ENCODE measurements at regions not wholly inside any gene's neighbourhood (a gene's known extent, or its start where the extent isn't known, plus 50 kb on each side); places are given as distances from the start of the nearest gene placed in this dataset.
"Not testable (repeated sequence)": the region's sequence is repeated elsewhere in the genome, so short reads cannot be mapped to it uniquely, and the experiment has no call there.

DNA sequence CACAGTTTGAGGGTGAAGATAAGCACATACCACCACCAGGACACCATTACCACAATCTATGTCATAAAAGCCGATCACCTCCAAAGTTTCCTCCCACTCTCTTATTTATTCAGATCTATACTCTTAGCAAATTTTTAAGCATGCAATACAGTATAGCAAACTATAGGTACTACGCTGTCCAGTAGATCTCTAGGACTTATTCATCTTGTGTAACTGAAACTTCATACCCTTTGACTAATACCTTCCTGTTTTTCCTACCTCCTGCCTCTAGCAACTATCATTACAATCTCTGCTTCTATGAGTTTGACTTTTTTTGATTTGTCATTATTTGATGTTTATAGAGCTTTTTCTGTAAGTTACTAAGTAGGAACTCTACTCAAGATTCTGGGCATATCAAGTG is 84.5 kb upstream of the MANSC4 start:
- no peak for DNase-seq (ENCODE audit: low spot score)

DNA sequence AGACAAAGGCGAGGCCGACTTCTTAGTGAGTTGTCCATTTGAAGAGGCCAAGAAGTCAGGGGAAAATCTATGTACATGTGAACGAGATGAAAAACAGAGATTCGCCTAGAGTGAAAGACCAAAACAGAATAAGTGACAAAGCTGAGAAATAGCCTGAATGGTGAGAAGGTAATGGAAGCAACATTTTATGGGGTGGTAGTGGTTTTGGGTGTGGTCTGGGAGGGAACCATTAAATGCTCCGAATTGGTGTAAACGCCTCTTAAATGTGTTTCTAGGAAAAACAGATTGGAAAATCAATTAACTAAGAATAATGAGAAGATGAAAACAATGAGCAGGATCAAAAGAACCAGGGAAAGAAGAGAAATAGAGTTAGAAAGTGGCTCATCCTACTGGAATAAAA is 83.8 kb upstream of the MANSC4 start:
- DNase-seq (ENCODE audit: low spot score) = no peak

GRCh38 chr12:27861428-27862167 is 81.6 kb upstream of the MANSC4 start:
- peak; percentile 30 for DNase-seq (ENCODE audit: low spot score)

DNA sequence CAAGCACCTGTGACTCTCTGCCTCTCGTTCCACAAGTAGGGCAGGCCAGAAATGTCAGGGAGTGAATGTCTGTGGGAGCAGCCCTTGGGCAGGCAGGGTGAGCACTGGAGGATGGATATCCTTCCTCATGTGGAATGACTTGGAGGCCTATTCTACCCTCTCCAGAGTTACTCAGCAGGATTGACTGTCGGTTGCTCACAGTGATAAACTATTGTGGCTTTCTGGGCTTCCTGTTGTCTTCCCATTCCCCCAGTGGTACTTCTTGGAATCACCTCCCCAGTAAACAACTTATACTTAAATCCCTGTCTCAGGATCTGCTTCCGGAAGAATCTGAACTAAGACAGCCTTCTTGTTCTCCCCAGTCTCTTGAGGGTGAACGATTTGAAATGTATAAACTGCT is 79.6 kb upstream of the MANSC4 start:
- no peak for DNase-seq (ENCODE audit: low spot score)

GRCh38 chr12:27857006-27857405 is 77.0 kb upstream of the MANSC4 start:
- DNase-seq (ENCODE audit: low spot score) = not testable (repeated sequence)

GRCh38 chr12:27852742-27853141 is 72.7 kb upstream of the MANSC4 start:
- DNase-seq (ENCODE audit: low spot score) = peak; percentile 17
